ENCODE measurements at regions not wholly inside any gene's neighbourhood (a gene's known extent, or its start where the extent isn't known, plus 50 kb on each side); places are given as distances from the start of the nearest gene placed in this dataset.

GRCh38 chr3:134083626-134084241, 54.0 kb upstream of the SLCO2A1 start:
- H3K4me3 ChIP-seq: no peak overlapping the region
- H3K36me3 ChIP-seq: no peaks in the 10 kb centered on the region
- TF ChIP-seq POLR2A (IDR thresholded peaks at IDR 0.05) (no peak), POLR2AphosphoS5 (IDR thresholded peaks at IDR 0.05) (no peak), CTCF (IDR thresholded peaks at IDR 0.05) (no peak)
- peaks cover 7 to 13% of the 10 kb centered on the region in 2 donors for H3K9me3 ChIP-seq
- no peak overlapping the region for H3K27ac ChIP-seq
- H3K27me3 ChIP-seq: peaks cover 0 to 8% of the 10 kb centered on the region in 2 donors
- intact Hi-C loops (cut with DNase I; ENCODE audit: low total_unique reads): no loop called here
- H3K4me1 ChIP-seq: no peaks in the 10 kb centered on the region
- no peak for DNase-seq (ENCODE audit: low spot score in 2 of 2)

DNA sequence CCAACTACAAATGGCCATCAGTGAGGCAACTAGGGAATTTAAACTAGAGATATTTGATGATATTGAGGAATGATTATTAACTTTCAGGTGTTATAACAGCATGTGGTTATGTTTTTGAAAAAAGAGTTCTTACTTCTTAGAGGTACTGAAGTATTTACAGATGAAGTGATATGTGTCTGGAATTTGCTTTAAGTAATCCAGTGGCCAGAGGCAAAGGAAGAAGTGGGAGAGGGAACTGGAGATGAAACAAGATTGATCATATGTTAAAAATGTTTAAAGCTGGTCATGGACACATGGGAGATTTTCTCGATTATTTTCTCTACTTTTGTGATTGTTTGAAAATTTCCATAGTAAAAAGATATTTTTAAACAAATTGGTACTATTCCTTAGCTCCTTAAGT, 53.3 kb upstream of the SLCO2A1 start:
- intact Hi-C loops (cut with DNase I; ENCODE audit: low total_unique reads): no loop called here

DNA sequence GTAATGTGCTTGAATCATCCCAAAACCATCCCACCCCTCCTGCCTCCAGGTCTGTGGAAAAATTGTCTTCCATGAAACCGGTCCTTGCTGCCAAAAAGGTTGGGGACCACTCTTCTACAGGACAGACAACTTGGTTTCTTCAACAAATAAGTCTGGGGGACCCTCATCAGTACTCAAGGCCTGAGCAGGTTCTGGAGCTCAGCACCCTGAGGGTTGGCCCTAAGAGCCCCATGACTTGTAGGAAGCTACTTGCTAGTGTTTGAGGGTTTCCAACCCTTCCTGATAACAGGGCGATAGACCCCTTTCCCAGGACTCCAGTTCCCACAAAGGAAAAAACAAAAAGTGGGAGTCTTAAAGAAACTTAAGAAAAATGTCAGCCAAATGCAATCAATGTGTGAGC, 52.9 kb upstream of the SLCO2A1 start:
- intact Hi-C loops (cut with DNase I; ENCODE audit: low total_unique reads): no loop called here
- DNase-seq (ENCODE audit: low spot score in 2 of 2): no peak
- no peaks in the 10 kb centered on the region for H3K4me1 ChIP-seq
- peaks cover 7 to 13% of the 10 kb centered on the region in 2 donors for H3K9me3 ChIP-seq
- no peak for TF ChIP-seq CTCF (IDR thresholded peaks at IDR 0.05)
- TF ChIP-seq POLR2A (IDR thresholded peaks at IDR 0.05): no peak
- TF ChIP-seq POLR2AphosphoS5 (IDR thresholded peaks at IDR 0.05): no peak
- peaks cover 0 to 8% of the 10 kb centered on the region in 2 donors for H3K27me3 ChIP-seq
- H3K4me3 ChIP-seq: no peak overlapping the region
- no peak overlapping the region for H3K27ac ChIP-seq
- H3K36me3 ChIP-seq: no peaks in the 10 kb centered on the region

More for the DNA sequence above, 53.3 kb upstream of the SLCO2A1 start:
- peaks cover 0 to 8% of the 10 kb centered on the region in 2 donors for H3K27me3 ChIP-seq
- H3K36me3 ChIP-seq: no peaks in the 10 kb centered on the region
- TF ChIP-seq CTCF (IDR thresholded peaks at IDR 0.05) (no peak), POLR2A (IDR thresholded peaks at IDR 0.05) (no peak), POLR2AphosphoS5 (IDR thresholded peaks at IDR 0.05) (no peak)
- no peak overlapping the region for H3K27ac ChIP-seq
- no peak overlapping the region for H3K4me3 ChIP-seq
- DNase-seq (ENCODE audit: low spot score in 2 of 2): no peak
- peaks cover 7 to 13% of the 10 kb centered on the region in 2 donors for H3K9me3 ChIP-seq
- no peaks in the 10 kb centered on the region for H3K4me1 ChIP-seq

DNA sequence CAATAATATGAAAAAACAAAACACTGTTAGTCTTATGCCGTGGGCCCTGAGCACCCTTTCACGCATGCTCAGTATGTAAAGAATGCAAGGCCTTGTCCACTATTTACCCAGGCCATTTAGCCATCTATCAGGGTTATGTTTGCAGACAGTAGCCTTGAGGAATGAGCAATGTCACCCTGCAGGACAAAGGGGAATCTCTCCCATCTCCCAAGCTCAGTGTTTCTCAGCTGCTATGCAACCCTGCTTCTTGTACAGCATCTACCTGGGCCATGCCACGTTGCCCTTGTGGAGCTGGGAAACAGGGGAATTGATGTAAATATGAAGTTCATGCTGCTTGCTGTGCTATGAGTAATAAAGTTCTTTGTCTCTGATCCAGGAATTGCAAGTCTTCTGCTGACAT, 51.5 kb upstream of the SLCO2A1 start:
- intact Hi-C loops (cut with DNase I; ENCODE audit: low total_unique reads): no loop called here
- TF ChIP-seq POLR2A (IDR thresholded peaks at IDR 0.05) (no peak), POLR2AphosphoS5 (IDR thresholded peaks at IDR 0.05) (no peak), CTCF (IDR thresholded peaks at IDR 0.05) (no peak)
- Histone ChIP-seq H3K27me3 (peaks cover 0 to 8% of the 10 kb centered on the region in 2 donors), H3K36me3 (no peaks in the 10 kb centered on the region), H3K4me3 (no peak overlapping the region), H3K27ac (no peak overlapping the region), H3K4me1 (no peaks in the 10 kb centered on the region), H3K9me3 (peaks cover 7 to 13% of the 10 kb centered on the region in 2 donors)
- no peak for DNase-seq (ENCODE audit: low spot score in 2 of 2)

DNA sequence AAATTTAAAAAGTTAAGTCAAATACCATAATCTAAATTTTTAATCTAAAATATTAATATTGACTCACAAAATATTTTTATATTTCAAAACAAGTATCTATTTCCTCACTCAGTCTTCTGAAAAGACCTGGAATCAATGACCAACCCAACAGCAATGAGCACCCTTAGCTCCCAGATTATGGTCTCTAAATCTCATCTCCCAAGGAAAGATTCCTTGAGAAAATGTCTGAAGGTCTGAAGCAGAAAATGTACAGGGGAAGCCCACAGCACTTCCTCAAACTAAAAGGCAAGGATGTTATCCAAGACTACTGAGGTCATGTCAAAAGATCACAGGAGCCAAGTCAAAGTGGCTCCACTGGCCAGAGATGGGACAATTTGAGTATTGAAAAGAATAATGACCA, 51.0 kb upstream of the SLCO2A1 start:
- TF ChIP-seq CTCF (IDR thresholded peaks at IDR 0.05) (no peak), POLR2A (IDR thresholded peaks at IDR 0.05) (no peak), POLR2AphosphoS5 (IDR thresholded peaks at IDR 0.05) (no peak)
- intact Hi-C loops (cut with DNase I; ENCODE audit: low total_unique reads): no loop called here
- Histone ChIP-seq H3K36me3 (no peaks in the 10 kb centered on the region), H3K4me1 (no peaks in the 10 kb centered on the region), H3K9me3 (peaks cover 7 to 13% of the 10 kb centered on the region in 2 donors), H3K27ac (no peak overlapping the region), H3K4me3 (no peak overlapping the region), H3K27me3 (peaks cover 0 to 8% of the 10 kb centered on the region in 2 donors)
- no peak for DNase-seq (ENCODE audit: low spot score in 2 of 2)

Measured in breast epithelium (tissue), 4 donors.